NB4 (cell line): ENCODE measurements at regions not wholly inside any gene's neighbourhood (a gene's known extent, or its start where the extent isn't known, plus 50 kb on each side); places are given as distances from the start of the nearest gene placed in this dataset.

Experiments used
- CTCF ChIP-seq: IDR thresholded peaks from one replicate; pipeline ENCODE4 v1.5.1; 2012; ENCODE audit warnings: low read depth, low read length
- MAX ChIP-seq: IDR thresholded peaks from 2 replicates; pipeline ENCODE4 v1.6.1; 2011; ENCODE audit warnings: low read depth, low read length
- POLR2A ChIP-seq: IDR thresholded peaks from 2 replicates; pipeline ENCODE4 v1.6.1; 2011; ENCODE audit warnings: mild to moderate bottlenecking; ENCODE audit not compliant: insufficient read length; ENCODE audit errors: extremely low read depth

- no peak for TF ChIP-seq POLR2A
- no peak for TF ChIP-seq CTCF
- no peak for TF ChIP-seq MAX
These were observed 138.3 kb upstream of the ZBTB40 start for GRCh38 chr1:22313321-22313720.
